ENCODE measurements at regions not wholly inside any gene's neighbourhood (a gene's known extent, or its start where the extent isn't known, plus 50 kb on each side); places are given as distances from the start of the nearest gene placed in this dataset.

DNA sequence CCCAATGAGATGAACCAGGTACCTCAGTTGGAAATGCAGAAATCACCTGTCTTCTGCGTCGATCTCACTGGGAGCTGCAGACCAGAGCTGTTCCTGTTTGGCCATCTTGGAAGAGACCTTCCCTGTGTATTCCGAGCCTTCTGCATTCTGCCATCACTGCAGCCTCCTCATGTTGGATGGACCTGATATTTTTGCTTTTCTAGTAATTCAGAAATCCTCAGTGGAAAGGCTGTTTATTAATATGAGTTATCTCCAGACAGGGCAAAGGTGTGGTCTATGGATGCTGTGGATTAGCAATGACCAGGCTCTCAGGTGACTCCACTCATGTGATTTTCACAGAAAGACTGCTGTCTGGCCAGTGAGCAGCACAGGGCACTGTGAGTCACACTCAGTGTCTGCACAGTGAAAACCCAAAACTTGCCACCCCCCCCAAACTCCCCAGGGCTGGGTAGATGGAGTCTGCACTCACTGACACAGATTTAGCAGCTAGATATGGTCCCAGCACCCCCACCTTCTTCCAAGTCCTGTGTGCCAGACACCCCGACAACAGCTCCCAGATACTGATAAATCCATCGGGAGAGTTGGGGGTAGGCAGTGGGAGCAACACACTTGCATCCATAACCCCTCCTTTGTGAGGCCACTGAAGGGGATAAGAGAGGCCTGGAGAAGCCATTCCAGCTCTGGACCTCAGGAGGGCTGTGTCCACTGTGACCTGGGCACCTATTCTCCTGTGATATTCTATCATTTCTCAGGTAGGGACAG is 75.2 kb upstream of the TOP3B start:
- TF ChIP-seq, protein P1, sequence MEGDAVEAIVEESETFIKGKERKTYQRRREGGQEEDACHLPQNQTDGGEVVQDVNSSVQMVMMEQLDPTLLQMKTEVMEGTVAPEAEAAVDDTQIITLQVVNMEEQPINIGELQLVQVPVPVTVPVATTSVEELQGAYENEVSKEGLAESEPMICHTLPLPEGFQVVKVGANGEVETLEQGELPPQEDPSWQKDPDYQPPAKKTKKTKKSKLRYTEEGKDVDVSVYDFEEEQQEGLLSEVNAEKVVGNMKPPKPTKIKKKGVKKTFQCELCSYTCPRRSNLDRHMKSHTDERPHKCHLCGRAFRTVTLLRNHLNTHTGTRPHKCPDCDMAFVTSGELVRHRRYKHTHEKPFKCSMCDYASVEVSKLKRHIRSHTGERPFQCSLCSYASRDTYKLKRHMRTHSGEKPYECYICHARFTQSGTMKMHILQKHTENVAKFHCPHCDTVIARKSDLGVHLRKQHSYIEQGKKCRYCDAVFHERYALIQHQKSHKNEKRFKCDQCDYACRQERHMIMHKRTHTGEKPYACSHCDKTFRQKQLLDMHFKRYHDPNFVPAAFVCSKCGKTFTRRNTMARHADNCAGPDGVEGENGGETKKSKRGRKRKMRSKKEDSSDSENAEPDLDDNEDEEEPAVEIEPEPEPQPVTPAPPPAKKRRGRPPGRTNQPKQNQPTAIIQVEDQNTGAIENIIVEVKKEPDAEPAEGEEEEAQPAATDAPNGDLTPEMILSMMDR (IDR thresholded peaks at IDR 0.05; ENCODE audit: control extremely low read depth in 1 of 3, insufficient read depth in 1 of 3, low read depth in 1 of 3, low read length in 3 of 3): no peak
- TF ChIP-seq JUN (IDR thresholded peaks at IDR 0.05; ENCODE audit: low read depth, low read length) (no peak), EGR1 (IDR thresholded peaks at IDR 0.05; ENCODE audit: borderline replicate concordance, low read depth, low read length) (no peak), EP300 (IDR thresholded peaks at IDR 0.05; ENCODE audit: borderline replicate concordance in 1 of 2, low read depth in 2 of 2, low read length in 2 of 2) (no peak), SAP30 (IDR thresholded peaks at IDR 0.05; ENCODE audit: insufficient read depth, insufficient replicate concordance, low read length) (no peak), SP4 (IDR thresholded peaks at IDR 0.05; ENCODE audit: low read length) (no peak), CEBPB (IDR thresholded peaks at IDR 0.05; ENCODE audit: low read depth, low read length) (no peak), EZH2 (IDR thresholded peaks at IDR 0.05; ENCODE audit: low read depth, low read length, severe bottlenecking) (no peak), POLR2AphosphoS5 (IDR thresholded peaks at IDR 0.05; ENCODE audit: low read depth, low read length) (no peak)
